H1 (cell line): ENCODE measurements at regions not wholly inside any gene's neighbourhood (a gene's known extent, or its start where the extent isn't known, plus 50 kb on each side); places are given as distances from the start of the nearest gene placed in this dataset.

Experiments used
- CTCF ChIA-PET: fragments of 300-600 bp; sonication (Branson Sonifier 250); formaldehyde crosslinking; loops from one replicate; lab custom pipeline; 2021; ENCODE audit not compliant: partially characterized antibody; lab: Charles Lee
- POLR2A ChIA-PET: fragments of 300-600 bp; sonication (Branson Sonifier 250); formaldehyde crosslinking; loops from one replicate; lab custom pipeline; 2021; ENCODE audit warnings: inconsistent platforms; ENCODE audit not compliant: partially characterized antibody; lab: Charles Lee
- DNase-seq, 2 experiments: peaks; one replicate each; pipeline versions ENCODE4 v3.0.0 to v3.0.0-alpha.2; 2010 to 2022; ENCODE audit warnings: low spot score in 2 of 2, low read depth in 1 of 2, mixed read lengths in 1 of 2
- FAIRE-seq: peaks from 2 replicates; lab custom pipeline; 2011; peaks lifted over from hg19 to GRCh38; lab: Jason Lieb, UNC
- H2AFZ ChIP-seq: 2 replicates; pipeline ENCODE4 v1.8.1; 2012; ENCODE audit warnings: low read length, inconsistent platforms
- H2AK5ac ChIP-seq: 2 replicates; pipeline ENCODE4 v1.6.1; 2013; ENCODE audit warnings: low read depth, low read length
- H2BK120ac ChIP-seq: replicated peaks from 2 replicates; pipeline ENCODE3; 2013; ENCODE audit warnings: low read depth, low read length, inconsistent platforms
- H2BK12ac ChIP-seq: 2 replicates; pipeline ENCODE4 v1.6.1; 2013; ENCODE audit warnings: low read depth, low read length
- H2BK15ac ChIP-seq: 2 replicates; pipeline ENCODE4 v1.6.1; 2013; ENCODE audit warnings: low read length
- H2BK20ac ChIP-seq: 2 replicates; pipeline ENCODE4 v1.6.1; 2013; ENCODE audit warnings: low read length
- H2BK5ac ChIP-seq: 2 replicates; pipeline ENCODE4 v1.6.1; 2013; ENCODE audit warnings: low read depth, low read length
- H3K14ac ChIP-seq: 2 replicates; pipeline ENCODE4 v1.6.1; 2013; ENCODE audit warnings: inconsistent platforms; ENCODE audit not compliant: insufficient read length
- H3K18ac ChIP-seq: 2 replicates; pipeline ENCODE4 v1.6.1; 2013; ENCODE audit warnings: low read length; ENCODE audit errors: extremely low read depth
- H3K23ac ChIP-seq: 2 replicates; pipeline ENCODE4 v1.6.1; 2013; ENCODE audit warnings: inconsistent platforms; ENCODE audit not compliant: insufficient read length
- H3K23me2 ChIP-seq: 2 replicates; pipeline ENCODE4 v1.6.1; 2013; ENCODE audit warnings: low read depth, low read length
- H3K27ac ChIP-seq: 2 replicates; pipeline ENCODE4 v1.6.1; 2011; ENCODE audit warnings: low read depth, low read length, inconsistent platforms
- H3K27me3 ChIP-seq, 4 experiments: replicated peaks in 1 of 4; 1 replicate in 1 of 4; 2 replicates in 3 of 4; pipeline versions ENCODE4 v1.6.1 to v1.8.1; 2011 to 2013; ENCODE audit warnings: low read length in 3 of 4, mild to moderate bottlenecking in 3 of 4, inconsistent platforms in 2 of 4, mixed read lengths in 2 of 4, moderate library complexity in 1 of 4; ENCODE audit not compliant: control insufficient read depth in 3 of 4, insufficient read depth in 3 of 4; ENCODE audit errors: extremely low read depth in 1 of 4
- H3K36me3 ChIP-seq, 4 experiments: 2 replicates each; pipeline versions ENCODE4 v1.6.1 to v1.8.1; 2011 to 2013; ENCODE audit warnings: mild to moderate bottlenecking in 4 of 4, low read length in 3 of 4, moderate library complexity in 2 of 4, control low read depth in 1 of 4, inconsistent platforms in 1 of 4; ENCODE audit not compliant: insufficient read depth in 4 of 4, control insufficient read depth in 2 of 4
- H3K4ac ChIP-seq: replicated peaks from 2 replicates; pipeline ENCODE3; 2013; ENCODE audit warnings: low read length, low read depth, mixed read lengths, inconsistent platforms; ENCODE audit not compliant: insufficient read length
- H3K4me1 ChIP-seq, 4 experiments: replicated peaks in 1 of 4; 1 replicate in 1 of 4; 2 replicates in 3 of 4; pipeline versions ENCODE4 v1.6.1 to v1.8.1; 2011 to 2013; ENCODE audit warnings: low read length in 3 of 4, inconsistent platforms in 2 of 4, mixed read lengths in 1 of 4; ENCODE audit not compliant: insufficient read depth in 4 of 4, control insufficient read depth in 3 of 4
- H3K4me2 ChIP-seq, 2 experiments: 2 replicates each; pipeline versions ENCODE4 v1.6.1 to v1.8.1; 2011 to 2013; ENCODE audit warnings: low read depth in 2 of 2, low read length in 2 of 2, control low read depth in 1 of 2, inconsistent platforms in 1 of 2, mild to moderate bottlenecking in 1 of 2; ENCODE audit not compliant: insufficient read depth in 1 of 2
- H3K4me3 ChIP-seq, 4 experiments: fragments of 200-600, 300-600 bp in 1 of 4; sonication (generic), shearing (Covaris generic), sonication (Bioruptor Twin) in 1 of 4; 2 replicates each; pipeline versions ENCODE4 v1.5.1 to v1.8.1; 2011 to 2016; ENCODE audit warnings: low read length in 4 of 4, low read depth in 3 of 4, control low read depth in 2 of 4, inconsistent platforms in 2 of 4, mild to moderate bottlenecking in 2 of 4, mixed read lengths in 1 of 4, moderate library complexity in 1 of 4; ENCODE audit not compliant: insufficient read depth in 2 of 4; ENCODE audit errors: extremely low read depth in 1 of 4
- H3K56ac ChIP-seq: replicated peaks from 2 replicates; pipeline ENCODE3; 2013; ENCODE audit warnings: low read depth, mild to moderate bottlenecking, mixed read lengths, low read length, inconsistent platforms; ENCODE audit not compliant: insufficient read length
- H3K79me1 ChIP-seq: 2 replicates; pipeline ENCODE4 v1.6.1; 2013; ENCODE audit warnings: low read depth, low read length, control low read depth
- H3K79me2 ChIP-seq, 2 experiments: 2 replicates each; pipeline versions ENCODE4 v1.6.1 to v1.8.1; 2012 to 2013; ENCODE audit warnings: low read length in 2 of 2, mild to moderate bottlenecking in 2 of 2, inconsistent platforms in 1 of 2; ENCODE audit not compliant: insufficient read depth in 2 of 2, control insufficient read depth in 1 of 2
- H3K9ac ChIP-seq, 4 experiments: replicated peaks in 1 of 4; 1 replicate in 1 of 4; 2 replicates in 3 of 4; pipeline versions ENCODE4 v1.6.1 to v1.8.1; 2011 to 2013; ENCODE audit warnings: low read depth in 3 of 4, low read length in 3 of 4, control low read depth in 2 of 4, mild to moderate bottlenecking in 2 of 4, moderate library complexity in 2 of 4, inconsistent platforms in 1 of 4; ENCODE audit errors: extremely low read depth in 1 of 4
- H3K9me3 ChIP-seq, 2 experiments: 2 replicates each; pipeline versions ENCODE4 v1.6.1 to v1.8.1; 2012 to 2013; ENCODE audit warnings: mild to moderate bottlenecking in 2 of 2, moderate library complexity in 2 of 2, control low read depth in 1 of 2, inconsistent platforms in 1 of 2, low read depth in 1 of 2, low read length in 1 of 2, mixed read lengths in 1 of 2; ENCODE audit not compliant: insufficient read depth in 2 of 2
- H4K20me1 ChIP-seq, 2 experiments: replicated peaks in 1 of 2; 2 replicates each; pipeline versions ENCODE3 to v1.8.1; 2011 to 2013; ENCODE audit warnings: inconsistent platforms in 2 of 2, low read length in 2 of 2, mild to moderate bottlenecking in 1 of 2; ENCODE audit not compliant: insufficient read depth in 2 of 2, control insufficient read depth in 1 of 2
- H4K5ac ChIP-seq: 2 replicates; pipeline ENCODE4 v1.6.1; 2013; ENCODE audit warnings: low read length, low read depth, mixed read lengths, inconsistent platforms; ENCODE audit not compliant: insufficient read length
- H4K8ac ChIP-seq: 2 replicates; pipeline ENCODE4 v1.8.0; 2013; ENCODE audit warnings: mild to moderate bottlenecking, moderate library complexity, low read length, inconsistent platforms; ENCODE audit not compliant: insufficient read depth; ENCODE audit errors: extremely low read depth
- H4K91ac ChIP-seq: replicated peaks from 2 replicates; pipeline ENCODE3; 2013; ENCODE audit warnings: low read length, mixed read lengths, inconsistent platforms; ENCODE audit not compliant: insufficient read length
- CTBP2 ChIP-seq: IDR thresholded peaks from 2 replicates; pipeline ENCODE4 v1.7.0; 2011; ENCODE audit warnings: borderline replicate concordance, mild to moderate bottlenecking, moderate library complexity, mixed read lengths, low read length; ENCODE audit not compliant: insufficient read depth, insufficient read length
- EZH2 ChIP-seq: fragments of 200-600 bp; sonication (generic); IDR thresholded peaks from 2 replicates; pipeline ENCODE4 v1.7.1; 2012; ENCODE audit warnings: low read depth, mild to moderate bottlenecking, moderate library complexity, low read length, inconsistent platforms; ENCODE audit not compliant: severe bottlenecking
- FOSL1 ChIP-seq: IDR thresholded peaks from 2 replicates; pipeline ENCODE4 v1.6.1; 2011; ENCODE audit warnings: mild to moderate bottlenecking, low read depth, low read length, moderate library complexity; ENCODE audit not compliant: insufficient read depth
- JUN ChIP-seq: IDR thresholded peaks from 2 replicates; pipeline ENCODE4 v1.6.1; 2011; ENCODE audit warnings: low read depth, mild to moderate bottlenecking, improper control_type of control experiment, low read length
- KDM4A ChIP-seq: IDR thresholded peaks from one replicate; pipeline ENCODE4 v1.7.1; 2012; ENCODE audit warnings: low read depth, mild to moderate bottlenecking, moderate library complexity, low read length, inconsistent platforms; ENCODE audit not compliant: severe bottlenecking
- NANOG ChIP-seq: IDR thresholded peaks from 2 replicates; pipeline ENCODE4 v1.6.1; 2011; ENCODE audit warnings: low read length, low read depth, mild to moderate bottlenecking, inconsistent platforms; ENCODE audit not compliant: insufficient read depth, poor library complexity, severe bottlenecking
- SP1 ChIP-seq: IDR thresholded peaks from 2 replicates; pipeline ENCODE4 v1.6.1; 2011; ENCODE audit warnings: low read depth, low read length
- SUZ12 ChIP-seq: fragments of 200-600 bp; sonication (generic); IDR thresholded peaks from 2 replicates; pipeline ENCODE4 v1.6.1; 2012; ENCODE audit warnings: mild to moderate bottlenecking, inconsistent platforms, low read length, moderate library complexity, mixed read lengths
- WGBS, 2 experiments: shearing (Covaris generic) in 1 of 2; methylation state at CpG; one replicate each; pipeline versions ENCODE4 v1.1.6 to v1.1.7; 2013 to 2015; ENCODE audit warnings: low lambda C conversion rate in 2 of 2, mixed read lengths in 2 of 2, inconsistent platforms in 1 of 2, low coverage in 1 of 2, missing lambda C conversion rate in 1 of 2; ENCODE audit not compliant: insufficient replicate concordance in 2 of 2, insufficient coverage in 1 of 2, insufficient read length in 1 of 2; ENCODE audit errors: extremely low coverage in 1 of 2, missing lambda C conversion rate in 1 of 2; 5-methylcytosine and 5-hydroxymethylcytosine counted together

DNA sequence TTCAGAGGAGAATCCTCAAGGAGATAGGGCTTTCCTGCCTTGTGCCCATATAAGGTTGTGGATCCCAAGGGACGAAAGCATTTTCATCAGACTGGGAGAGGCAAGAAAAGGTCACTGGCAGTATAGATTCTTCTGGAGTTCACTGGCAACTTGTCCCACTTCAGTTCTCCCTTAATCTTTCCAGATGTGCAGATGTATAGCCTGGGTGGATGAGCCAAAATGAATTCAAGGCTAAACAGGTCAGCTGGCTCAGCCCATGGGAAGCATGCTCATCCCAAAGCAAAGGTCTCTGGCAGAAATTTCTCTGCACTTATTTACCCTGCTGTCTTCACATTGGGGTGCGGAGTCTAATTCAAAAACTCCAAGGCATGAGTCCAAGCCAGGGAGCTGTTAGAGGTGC lies 148.9 kb upstream of the TNP1 start:
- H4K20me1 ChIP-seq: no peaks in the 10 kb centered on the region

More for the DNA sequence above, 148.9 kb upstream of the TNP1 start:
- no peak overlapping the region for H3K14ac ChIP-seq
- H3K27me3 ChIP-seq: no peaks in the 10 kb centered on the region
- H4K5ac ChIP-seq: no peak overlapping the region
- H3K79me2 ChIP-seq: no peaks in the 10 kb centered on the region
- CTCF ChIA-PET: interaction anchor here (1.5 kb wide), 1 partner anchor 52 kb away, joined by 5 read pairs; no protein-coding TSS in a partner anchor
- no peaks in the 10 kb centered on the region; the same call in 1 of the 2 replicates for H3K23me2 ChIP-seq
- WGBS, 2 experiments: 50% methylated on average over 2 of the region's 2 CpGs; no CpG with 5 or more reads in 1 of the 2 experiments
- FAIRE-seq: no peak
- no peak overlapping the region for H4K8ac ChIP-seq
- no peak overlapping the region for H3K18ac ChIP-seq
- no peaks in the 10 kb centered on the region for H3K4me1 ChIP-seq
- H2BK12ac ChIP-seq: no peak overlapping the region
- no peaks in the 10 kb centered on the region for H3K36me3 ChIP-seq
- H3K4ac ChIP-seq: no peak overlapping the region
- H4K91ac ChIP-seq: no peak overlapping the region
- H2BK15ac ChIP-seq: no peak overlapping the region
- no peak for DNase-seq
- no peak overlapping the region for H2BK20ac ChIP-seq
- TF ChIP-seq JUN: no peak
- TF ChIP-seq NANOG: no peak
- TF ChIP-seq EZH2: no peak
- no peak for TF ChIP-seq CTBP2
- TF ChIP-seq SUZ12: no peak
- no peak for TF ChIP-seq SP1
- no peak for TF ChIP-seq KDM4A
- no peak for TF ChIP-seq FOSL1
- TF ChIP-seq, all 59 proteins: peak for 0
- Histone ChIP-seq H2AFZ (no peak overlapping the region), H3K79me1 (no peaks in the 10 kb centered on the region), H3K9me3 (no peaks in the 10 kb centered on the region), H3K56ac (no peak overlapping the region), H3K4me3 (no peak overlapping the region), H3K9ac (no peak overlapping the region), H3K27ac (no peak overlapping the region), H3K4me2 (no peak overlapping the region), H2BK120ac (no peak overlapping the region), H2BK5ac (no peak overlapping the region), H3K23ac (no peak overlapping the region), H2AK5ac (no peak overlapping the region)
- POLR2A ChIA-PET: no interaction called here
